ENCODE measurements at regions not wholly inside any gene's neighbourhood (a gene's known extent, or its start where the extent isn't known, plus 50 kb on each side); places are given as distances from the start of the nearest gene placed in this dataset.

GRCh38 chr2:239809391-239809790 is 215.8 kb downstream of the NDUFA10 start:
- Histone ChIP-seq H3K27me3 (replicated peaks; ENCODE audit: insufficient read depth) (no peaks in the 10 kb centered on the region), H3K4me3 (no peak overlapping the region), H3K27ac (no peak overlapping the region), H3K36me3 (no peaks in the 10 kb centered on the region), H3K4me1 (replicated peaks) (no peaks in the 10 kb centered on the region), H3K9me3 (no peaks in the 10 kb centered on the region)
- intact Hi-C loops (cut with DNase I): no loop called here
- TF ChIP-seq, protein P1, sequence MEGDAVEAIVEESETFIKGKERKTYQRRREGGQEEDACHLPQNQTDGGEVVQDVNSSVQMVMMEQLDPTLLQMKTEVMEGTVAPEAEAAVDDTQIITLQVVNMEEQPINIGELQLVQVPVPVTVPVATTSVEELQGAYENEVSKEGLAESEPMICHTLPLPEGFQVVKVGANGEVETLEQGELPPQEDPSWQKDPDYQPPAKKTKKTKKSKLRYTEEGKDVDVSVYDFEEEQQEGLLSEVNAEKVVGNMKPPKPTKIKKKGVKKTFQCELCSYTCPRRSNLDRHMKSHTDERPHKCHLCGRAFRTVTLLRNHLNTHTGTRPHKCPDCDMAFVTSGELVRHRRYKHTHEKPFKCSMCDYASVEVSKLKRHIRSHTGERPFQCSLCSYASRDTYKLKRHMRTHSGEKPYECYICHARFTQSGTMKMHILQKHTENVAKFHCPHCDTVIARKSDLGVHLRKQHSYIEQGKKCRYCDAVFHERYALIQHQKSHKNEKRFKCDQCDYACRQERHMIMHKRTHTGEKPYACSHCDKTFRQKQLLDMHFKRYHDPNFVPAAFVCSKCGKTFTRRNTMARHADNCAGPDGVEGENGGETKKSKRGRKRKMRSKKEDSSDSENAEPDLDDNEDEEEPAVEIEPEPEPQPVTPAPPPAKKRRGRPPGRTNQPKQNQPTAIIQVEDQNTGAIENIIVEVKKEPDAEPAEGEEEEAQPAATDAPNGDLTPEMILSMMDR (IDR thresholded peaks at IDR 0.05): no peak
- TF ChIP-seq POLR2AphosphoS5 (IDR thresholded peaks at IDR 0.05) (no peak), POLR2A (IDR thresholded peaks at IDR 0.05) (no peak)
- WGBS: 59% methylated on average over 11 of the region's 11 CpGs
- DNase-seq (ENCODE audit: low spot score): no peak

GRCh38 chr2:239807568-239807967 is 217.6 kb downstream of the NDUFA10 start:
- DNase-seq (ENCODE audit: low spot score): no peak
- Histone ChIP-seq H3K9me3 (no peaks in the 10 kb centered on the region), H3K27ac (no peak overlapping the region), H3K4me1 (replicated peaks) (no peaks in the 10 kb centered on the region), H3K27me3 (replicated peaks; ENCODE audit: insufficient read depth) (no peaks in the 10 kb centered on the region), H3K36me3 (no peaks in the 10 kb centered on the region), H3K4me3 (no peak overlapping the region)
- intact Hi-C loops (cut with DNase I): no loop called here
- TF ChIP-seq POLR2AphosphoS5 (IDR thresholded peaks at IDR 0.05): no peak
- TF ChIP-seq, protein P1 (IDR thresholded peaks at IDR 0.05): no peak
- TF ChIP-seq POLR2A (IDR thresholded peaks at IDR 0.05): no peak
- WGBS: 91% methylated on average over 10 of the region's 10 CpGs

GRCh38 chr2:239806758-239807434 is 218.2 kb downstream of the NDUFA10 start:
- TF ChIP-seq POLR2A (IDR thresholded peaks at IDR 0.05) (no peak), POLR2AphosphoS5 (IDR thresholded peaks at IDR 0.05) (no peak)
- TF ChIP-seq, protein P1 (IDR thresholded peaks at IDR 0.05): no peak
- Histone ChIP-seq H3K27me3 (replicated peaks; ENCODE audit: insufficient read depth) (no peaks in the 10 kb centered on the region), H3K27ac (no peak overlapping the region), H3K9me3 (no peaks in the 10 kb centered on the region), H3K4me3 (no peak overlapping the region), H3K4me1 (replicated peaks) (no peaks in the 10 kb centered on the region), H3K36me3 (no peaks in the 10 kb centered on the region)
- no peak for DNase-seq (ENCODE audit: low spot score)
- intact Hi-C loops (cut with DNase I): no loop called here
- 89% methylated on average over 18 of the region's 19 CpGs for WGBS

GRCh38 chr2:239806276-239806675 is 218.9 kb downstream of the NDUFA10 start:
- intact Hi-C loops (cut with DNase I): no loop called here
- Histone ChIP-seq H3K4me1 (replicated peaks) (no peaks in the 10 kb centered on the region), H3K9me3 (no peaks in the 10 kb centered on the region), H3K36me3 (no peaks in the 10 kb centered on the region), H3K27ac (no peak overlapping the region), H3K4me3 (no peak overlapping the region), H3K27me3 (replicated peaks; ENCODE audit: insufficient read depth) (no peaks in the 10 kb centered on the region)
- TF ChIP-seq, protein P1 (IDR thresholded peaks at IDR 0.05): no peak
- TF ChIP-seq POLR2AphosphoS5 (IDR thresholded peaks at IDR 0.05) (no peak), POLR2A (IDR thresholded peaks at IDR 0.05) (no peak)
- DNase-seq (ENCODE audit: low spot score): no peak
- WGBS: 84% methylated on average over 7 of the region's 7 CpGs

- 92% methylated on average over 14 of the region's 14 CpGs for WGBS
- intact Hi-C loops (cut with DNase I): no loop called here
- no peak for DNase-seq (ENCODE audit: low spot score)
- Histone ChIP-seq H3K9me3 (no peaks in the 10 kb centered on the region), H3K4me1 (replicated peaks) (no peaks in the 10 kb centered on the region), H3K36me3 (no peaks in the 10 kb centered on the region), H3K27me3 (replicated peaks; ENCODE audit: insufficient read depth) (no peaks in the 10 kb centered on the region), H3K27ac (no peak overlapping the region), H3K4me3 (no peak overlapping the region)
- no peak for TF ChIP-seq POLR2A (IDR thresholded peaks at IDR 0.05)
- TF ChIP-seq, protein P1 (IDR thresholded peaks at IDR 0.05): no peak
- no peak for TF ChIP-seq POLR2AphosphoS5 (IDR thresholded peaks at IDR 0.05)
These were observed 219.7 kb downstream of the NDUFA10 start for GRCh38 chr2:239805414-239805813.
